ENCODE measurements at regions not wholly inside any gene's neighbourhood (a gene's known extent, or its start where the extent isn't known, plus 50 kb on each side); places are given as distances from the start of the nearest gene placed in this dataset.

GRCh38 chr11:104759464-104759863 is 138.8 kb downstream of the CASP12 start:
- H3K4me3 ChIP-seq = no peak overlapping the region
- WGBS, 3 donors = 95 to 97% (median 95%) methylated on average over 1 of the region's 1 CpG
- intact Hi-C loops (cut with DNase I) = no loop called here
- no peak for TF ChIP-seq POLR2A (IDR thresholded peaks at IDR 0.05)
- TF ChIP-seq EP300 (IDR thresholded peaks at IDR 0.05) = no peak
- no peak for TF ChIP-seq CTCF (IDR thresholded peaks at IDR 0.05)
- H3K36me3 ChIP-seq = no peaks in the 10 kb centered on the region
- DNase-seq = no peak
- no peaks in the 10 kb centered on the region for H3K4me1 ChIP-seq (ENCODE audit: insufficient read depth)
- no peak overlapping the region for H3K27ac ChIP-seq
- no peaks in the 10 kb centered on the region for H3K27me3 ChIP-seq
- no peaks in the 10 kb centered on the region for H3K9me3 ChIP-seq

GRCh38 chr11:104738918-104739317 is 159.3 kb downstream of the CASP12 start:
- H3K27ac ChIP-seq = no peak overlapping the region
- H3K4me1 ChIP-seq (ENCODE audit: insufficient read depth) = no peaks in the 10 kb centered on the region
- H3K4me3 ChIP-seq = no peak overlapping the region
- intact Hi-C loops (cut with DNase I) = no loop called here
- 78 to 97% (median 83%) methylated on average over 3 of the region's 3 CpGs for WGBS, 3 donors
- no peak for TF ChIP-seq EP300 (IDR thresholded peaks at IDR 0.05)
- no peak for TF ChIP-seq POLR2A (IDR thresholded peaks at IDR 0.05)
- no peak for TF ChIP-seq CTCF (IDR thresholded peaks at IDR 0.05)
- H3K27me3 ChIP-seq = no peaks in the 10 kb centered on the region
- no peaks in the 10 kb centered on the region for H3K36me3 ChIP-seq
- DNase-seq = no peak
- H3K9me3 ChIP-seq = no peaks in the 10 kb centered on the region

GRCh38 chr11:104738208-104738607 is 160.1 kb downstream of the CASP12 start:
- DNase-seq = no peak
- no peak overlapping the region for H3K27ac ChIP-seq
- TF ChIP-seq EP300 (IDR thresholded peaks at IDR 0.05) = no peak
- TF ChIP-seq POLR2A (IDR thresholded peaks at IDR 0.05) = no peak
- no peak for TF ChIP-seq CTCF (IDR thresholded peaks at IDR 0.05)
- no peaks in the 10 kb centered on the region for H3K36me3 ChIP-seq
- no peaks in the 10 kb centered on the region for H3K4me1 ChIP-seq (ENCODE audit: insufficient read depth)
- WGBS, 3 donors = 81 to 94% (median 83%) methylated on average over 4 of the region's 4 CpGs
- no peaks in the 10 kb centered on the region for H3K27me3 ChIP-seq
- H3K9me3 ChIP-seq = no peaks in the 10 kb centered on the region
- intact Hi-C loops (cut with DNase I) = no loop called here
- no peak overlapping the region for H3K4me3 ChIP-seq

- Histone ChIP-seq H3K4me1 (ENCODE audit: insufficient read depth) (no peaks in the 10 kb centered on the region), H3K36me3 (no peaks in the 10 kb centered on the region), H3K27ac (no peak overlapping the region), H3K4me3 (no peak overlapping the region), H3K27me3 (no peaks in the 10 kb centered on the region), H3K9me3 (no peaks in the 10 kb centered on the region)
- no peak for DNase-seq
- 35 to 40% (median 39%) methylated on average over 2 of the region's 2 CpGs for WGBS, 3 donors
- intact Hi-C loops (cut with DNase I) = no loop called here
- TF ChIP-seq POLR2A (IDR thresholded peaks at IDR 0.05) = no peak
- TF ChIP-seq CTCF (IDR thresholded peaks at IDR 0.05) = no peak
- no peak for TF ChIP-seq EP300 (IDR thresholded peaks at IDR 0.05)
These were observed 161.8 kb downstream of the CASP12 start for GRCh38 chr11:104736502-104736901.

GRCh38 chr11:104734998-104735397 is 163.3 kb downstream of the CASP12 start:
- Histone ChIP-seq H3K27me3 (no peaks in the 10 kb centered on the region), H3K27ac (no peak overlapping the region), H3K4me1 (ENCODE audit: insufficient read depth) (no peaks in the 10 kb centered on the region), H3K36me3 (no peaks in the 10 kb centered on the region), H3K4me3 (no peak overlapping the region), H3K9me3 (no peaks in the 10 kb centered on the region)
- intact Hi-C loops (cut with DNase I) = no loop called here
- no peak for TF ChIP-seq CTCF (IDR thresholded peaks at IDR 0.05)
- no peak for TF ChIP-seq EP300 (IDR thresholded peaks at IDR 0.05)
- no peak for TF ChIP-seq POLR2A (IDR thresholded peaks at IDR 0.05)
- DNase-seq = no peak

Data from ovary (tissue), 7 donors.